Progenitor cell of endocrine pancreas (in vitro differentiated cells): ENCODE measurements at regions not wholly inside any gene's neighbourhood (a gene's known extent, or its start where the extent isn't known, plus 50 kb on each side); places are given as distances from the start of the nearest gene placed in this dataset.
"Not testable (repeated sequence)": the region's sequence is repeated elsewhere in the genome, so short reads cannot be mapped to it uniquely, and the experiment has no call there.

Experiments
- DNase-seq: peaks from one replicate; pipeline ENCODE4 v3.0.0; 2021; ENCODE audit warnings: low spot score; ENCODE audit not compliant: unreplicated experiment
- H3K27ac Mint-ChIP-seq: 2 replicates; pipeline ENCODE4 v1.8.0; 2021; ENCODE audit warnings: mild to moderate bottlenecking, moderate library complexity, mixed read lengths
- H3K27me3 Mint-ChIP-seq: 2 replicates; pipeline ENCODE4 v1.8.0; 2021; ENCODE audit warnings: mixed read lengths
- H3K36me3 Mint-ChIP-seq: 2 replicates; pipeline ENCODE4 v1.8.0; 2022; ENCODE audit warnings: mixed read lengths; ENCODE audit not compliant: insufficient read depth
- H3K4me1 Mint-ChIP-seq: 2 replicates; pipeline ENCODE4 v1.8.0; 2021; ENCODE audit warnings: low read depth, mixed read lengths
- H3K4me3 Mint-ChIP-seq: 2 replicates; pipeline ENCODE4 v1.8.0; 2021; ENCODE audit warnings: low read depth, mild to moderate bottlenecking, moderate library complexity, mixed read lengths
- H3K9me3 Mint-ChIP-seq: 2 replicates; pipeline ENCODE4 v1.8.0; 2021; ENCODE audit warnings: low read depth, mixed read lengths
- TF ChIP-seq, protein P1 (sequence below): fragments of 200-600 bp; sonication (generic); IDR thresholded peaks from one replicate; pipeline ENCODE4 v1.5.0; 2021; ENCODE audit warnings: antibody characterized with exemption, mild to moderate bottlenecking; ENCODE audit not compliant: unreplicated experiment

DNA sequence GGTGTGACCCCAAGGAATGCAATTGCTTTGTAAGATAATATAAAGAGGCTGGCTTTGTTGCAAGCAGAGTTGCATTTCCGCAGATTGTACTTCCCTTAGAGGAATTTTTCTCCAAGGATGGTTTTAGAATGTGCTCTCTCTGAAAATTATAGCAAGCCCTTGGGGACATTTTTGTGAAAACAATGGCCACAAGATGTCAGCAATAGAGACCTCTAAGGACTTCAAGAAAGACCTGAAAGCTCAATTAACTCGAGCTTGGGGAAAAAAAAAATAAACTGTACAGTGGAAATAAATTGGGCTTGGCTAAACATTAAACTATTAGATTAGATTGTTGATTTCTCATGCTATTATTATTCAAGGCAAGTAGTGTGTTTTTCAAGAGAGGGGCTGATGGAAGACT lies 81.3 kb upstream of the KYNU start:
- Mint-ChIP-seq H3K27me3 (no peaks in the 10 kb centered on the region), H3K27ac (no peak overlapping the region), H3K4me1 (peaks cover 7% of the 10 kb centered on the region), H3K4me3 (no peak overlapping the region), H3K36me3 (no peaks in the 10 kb centered on the region), H3K9me3 (peaks cover 9% of the 10 kb centered on the region)
- no peak for DNase-seq
- TF ChIP-seq, protein P1, sequence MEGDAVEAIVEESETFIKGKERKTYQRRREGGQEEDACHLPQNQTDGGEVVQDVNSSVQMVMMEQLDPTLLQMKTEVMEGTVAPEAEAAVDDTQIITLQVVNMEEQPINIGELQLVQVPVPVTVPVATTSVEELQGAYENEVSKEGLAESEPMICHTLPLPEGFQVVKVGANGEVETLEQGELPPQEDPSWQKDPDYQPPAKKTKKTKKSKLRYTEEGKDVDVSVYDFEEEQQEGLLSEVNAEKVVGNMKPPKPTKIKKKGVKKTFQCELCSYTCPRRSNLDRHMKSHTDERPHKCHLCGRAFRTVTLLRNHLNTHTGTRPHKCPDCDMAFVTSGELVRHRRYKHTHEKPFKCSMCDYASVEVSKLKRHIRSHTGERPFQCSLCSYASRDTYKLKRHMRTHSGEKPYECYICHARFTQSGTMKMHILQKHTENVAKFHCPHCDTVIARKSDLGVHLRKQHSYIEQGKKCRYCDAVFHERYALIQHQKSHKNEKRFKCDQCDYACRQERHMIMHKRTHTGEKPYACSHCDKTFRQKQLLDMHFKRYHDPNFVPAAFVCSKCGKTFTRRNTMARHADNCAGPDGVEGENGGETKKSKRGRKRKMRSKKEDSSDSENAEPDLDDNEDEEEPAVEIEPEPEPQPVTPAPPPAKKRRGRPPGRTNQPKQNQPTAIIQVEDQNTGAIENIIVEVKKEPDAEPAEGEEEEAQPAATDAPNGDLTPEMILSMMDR, result no peak

DNA sequence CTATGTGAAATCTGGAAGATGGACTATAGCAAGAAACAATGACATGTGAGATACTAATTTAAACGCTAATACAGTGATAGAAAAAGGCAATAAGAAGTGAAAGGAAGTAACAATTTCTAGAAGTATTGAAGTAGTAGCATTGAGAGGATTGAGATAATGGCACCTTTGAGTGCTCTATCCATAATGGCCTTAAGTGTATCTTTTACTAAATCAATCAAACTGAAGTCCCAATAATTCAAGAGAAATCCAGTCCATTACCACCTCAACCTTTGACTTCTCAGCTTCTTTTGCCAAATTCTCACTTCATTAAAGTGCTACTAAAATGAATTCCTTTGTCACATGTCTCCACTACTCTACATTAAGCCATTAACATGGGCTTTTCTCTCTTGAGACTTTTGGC lies 82.6 kb upstream of the KYNU start:
- TF ChIP-seq, protein P1, result no peak
- Mint-ChIP-seq H3K4me3 (no peak overlapping the region), H3K36me3 (no peaks in the 10 kb centered on the region), H3K27me3 (peaks cover 3% of the 10 kb centered on the region), H3K4me1 (peaks cover 7% of the 10 kb centered on the region), H3K9me3 (peaks cover 14% of the 10 kb centered on the region), H3K27ac (no peak overlapping the region)
- no peak for DNase-seq

DNA sequence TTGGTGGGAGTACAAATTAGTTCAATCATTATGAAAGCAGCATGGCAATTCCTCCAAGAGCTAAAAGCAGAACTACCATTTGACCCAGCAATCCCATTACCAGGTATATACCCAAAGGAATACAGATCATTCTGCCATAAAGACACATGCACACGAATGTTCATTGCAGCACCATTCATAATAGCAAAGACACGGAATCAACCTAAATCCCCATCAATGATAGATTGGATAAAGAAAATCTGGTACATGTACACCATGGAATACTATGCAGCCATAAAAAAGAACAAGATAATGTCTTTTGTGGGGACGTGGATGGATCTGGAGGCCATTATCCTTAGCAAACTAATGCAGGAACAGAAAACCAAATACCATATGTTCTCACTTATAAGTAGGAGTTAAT lies 85.1 kb upstream of the KYNU start:
- H3K27ac Mint-ChIP-seq, DNase-seq, H3K36me3 Mint-ChIP-seq, H3K4me3 Mint-ChIP-seq, H3K4me1 Mint-ChIP-seq: not testable (repeated sequence)
- peaks cover 14% of the 10 kb centered on the region for H3K9me3 Mint-ChIP-seq
- peaks cover 16% of the 10 kb centered on the region for H3K27me3 Mint-ChIP-seq

DNA sequence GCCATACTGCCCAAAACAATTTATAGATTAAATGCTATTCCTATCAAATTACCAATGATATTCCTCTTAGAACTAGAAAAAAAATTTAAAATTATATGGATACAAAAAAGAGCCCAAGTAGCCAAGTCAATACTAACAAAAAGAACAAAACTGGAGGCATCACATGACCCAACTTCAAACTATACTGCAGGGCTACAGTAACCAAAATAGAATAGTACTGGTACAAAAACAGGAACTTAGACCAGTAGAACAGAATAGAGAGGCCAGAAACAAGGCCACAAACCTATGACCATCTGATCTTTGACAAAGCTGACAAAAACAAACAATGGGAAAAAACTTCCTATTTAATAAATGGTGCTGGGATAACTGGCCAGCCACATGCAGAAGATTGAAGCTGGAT lies 86.1 kb upstream of the KYNU start:
- no peak overlapping the region for H3K27ac Mint-ChIP-seq
- H3K4me3 Mint-ChIP-seq, result no peak overlapping the region
- H3K4me1 Mint-ChIP-seq, result peaks cover 2% of the 10 kb centered on the region
- TF ChIP-seq, protein P1, result no peak
- peaks cover 16% of the 10 kb centered on the region for H3K27me3 Mint-ChIP-seq
- H3K9me3 Mint-ChIP-seq, result peaks cover 14% of the 10 kb centered on the region
- no peaks in the 10 kb centered on the region for H3K36me3 Mint-ChIP-seq
- DNase-seq, result no peak

DNA sequence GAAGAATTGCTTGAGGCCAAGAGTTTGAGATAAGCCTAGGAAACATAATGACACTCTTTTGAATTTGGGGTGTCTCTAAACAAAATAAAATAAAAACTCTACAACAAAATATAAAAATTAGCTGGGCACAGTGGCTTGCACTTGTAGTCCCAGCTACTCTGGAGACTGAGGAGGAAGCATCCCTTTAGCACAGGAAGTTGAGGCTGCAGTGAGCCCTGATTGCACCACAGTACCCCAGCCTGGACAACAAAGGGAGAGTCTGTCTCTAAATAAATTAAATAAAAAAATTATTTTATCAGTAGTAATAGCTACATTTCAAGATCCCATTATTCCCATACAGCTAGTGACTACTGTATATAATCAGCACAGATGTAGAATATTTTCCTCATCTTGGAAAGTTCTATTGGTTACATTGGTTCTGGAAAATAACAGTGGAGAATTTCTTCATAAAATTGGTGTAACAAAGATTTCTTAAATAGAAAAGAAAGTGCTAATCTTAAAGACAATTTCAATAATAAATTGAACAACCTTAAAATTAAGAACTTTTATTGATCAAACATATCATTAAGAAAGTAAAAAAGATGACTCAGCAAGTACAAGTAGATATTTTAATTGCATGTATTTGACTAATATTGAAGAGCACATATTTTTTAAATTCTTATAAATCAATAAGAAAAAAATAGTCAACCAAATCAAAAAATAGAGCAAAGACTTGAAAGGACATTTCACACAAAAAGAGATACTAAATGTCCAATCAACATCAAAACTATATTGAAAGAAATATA lies 90.4 kb upstream of the KYNU start:
- H3K36me3 Mint-ChIP-seq, result no peaks in the 10 kb centered on the region
- DNase-seq, result no peak
- TF ChIP-seq, protein P1, result no peak
- no peak overlapping the region for H3K27ac Mint-ChIP-seq
- H3K27me3 Mint-ChIP-seq, result peaks cover 30% of the 10 kb centered on the region
- H3K4me3 Mint-ChIP-seq, result no peak overlapping the region
- peaks cover 8% of the 10 kb centered on the region for H3K9me3 Mint-ChIP-seq
- peaks cover 3% of the 10 kb centered on the region for H3K4me1 Mint-ChIP-seq

DNA sequence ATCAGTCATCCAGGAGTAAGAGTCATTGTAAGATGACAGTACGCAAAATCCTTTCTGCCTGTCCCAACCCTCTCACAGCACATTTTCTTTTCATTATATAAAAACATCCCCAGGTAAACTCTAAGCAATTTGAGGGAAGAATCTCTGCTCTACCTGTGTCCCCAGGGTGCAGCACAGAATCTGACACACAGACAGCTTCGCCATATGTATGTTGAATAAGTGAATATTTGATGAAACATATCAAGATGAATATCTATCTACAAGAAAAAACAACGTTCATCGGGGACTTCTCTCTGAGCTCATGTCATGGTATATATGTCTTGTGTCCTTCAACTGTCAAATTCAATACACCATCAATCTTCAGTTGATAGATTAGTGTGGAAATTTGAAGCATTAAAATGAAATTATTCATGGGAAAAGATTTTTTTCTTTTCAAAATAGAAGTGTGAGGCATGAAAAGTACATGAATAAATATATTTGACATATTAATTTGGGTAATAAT lies 94.5 kb upstream of the KYNU start:
- no peaks in the 10 kb centered on the region for H3K9me3 Mint-ChIP-seq
- DNase-seq, result no peak
- H3K4me1 Mint-ChIP-seq, result peaks cover 3% of the 10 kb centered on the region
- TF ChIP-seq, protein P1, result no peak
- H3K4me3 Mint-ChIP-seq, result no peak overlapping the region
- no peaks in the 10 kb centered on the region for H3K36me3 Mint-ChIP-seq
- peaks cover 20% of the 10 kb centered on the region for H3K27me3 Mint-ChIP-seq
- H3K27ac Mint-ChIP-seq, result no peak overlapping the region
